ENCODE measurements at regions not wholly inside any gene's neighbourhood (a gene's known extent, or its start where the extent isn't known, plus 50 kb on each side); places are given as distances from the start of the nearest gene placed in this dataset.

DNA sequence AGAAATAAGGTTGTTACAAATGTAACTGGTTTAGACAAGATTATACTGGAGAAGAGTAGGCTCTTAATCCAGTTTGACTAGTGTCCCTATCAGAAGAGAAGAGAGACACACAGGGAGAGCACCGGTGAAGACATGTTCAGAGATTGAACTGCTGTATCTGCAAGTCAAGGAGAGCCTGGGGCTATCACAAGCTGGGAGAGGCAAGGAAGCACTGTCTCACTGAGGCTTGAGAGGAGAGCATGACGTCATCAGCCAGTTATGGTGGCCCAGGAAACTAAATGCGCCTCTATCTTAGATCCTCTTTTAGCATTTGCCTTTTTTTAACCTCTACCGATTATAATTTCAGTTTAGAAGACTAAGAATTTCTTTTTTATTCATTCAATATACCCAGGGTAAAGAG, 583.4 kb downstream of the TRAM1L1 start:
- Histone ChIP-seq H4K20me1 (ENCODE audit: insufficient read depth, low read length) (no peaks in the 10 kb centered on the region), H2BK20ac (ENCODE audit: low read depth, low read length) (no peak overlapping the region), H3K4me1 (ENCODE audit: control insufficient read depth, insufficient read depth, low read length) (no peaks in the 10 kb centered on the region), H4K8ac (ENCODE audit: low read depth in 2 of 2, low read length in 2 of 2) (no peak overlapping the region), H3K9me3 (ENCODE audit: control insufficient read depth, insufficient read depth, low read length) (peaks cover 2% of the 10 kb centered on the region; the same call in 1 of the 2 replicates), H3K79me1 (ENCODE audit: low read depth in 1 of 2, low read length in 2 of 2) (no peaks in the 10 kb centered on the region), H2BK5ac (ENCODE audit: low read depth, low read length, poor library complexity, severe bottlenecking) (no peak overlapping the region), H2AK9ac (replicated peaks; ENCODE audit: low read depth, low read length, poor library complexity) (no peak overlapping the region), H3K23ac (ENCODE audit: low read depth, low read length) (no peak overlapping the region), H2AK5ac (ENCODE audit: low read depth, low read length) (no peak overlapping the region), H2BK120ac (ENCODE audit: low read depth, low read length) (no peak overlapping the region), H3K9ac (ENCODE audit: low read depth, low read length) (no peak overlapping the region), H3K18ac (ENCODE audit: low read depth, low read length) (no peak overlapping the region), H3K27me3 (ENCODE audit: control insufficient read depth, insufficient read depth, low read length) (no peaks in the 10 kb centered on the region), H3K4ac (ENCODE audit: low read depth, low read length) (no peak overlapping the region), H2AFZ (replicated peaks; ENCODE audit: low read length, poor library complexity) (no peak overlapping the region), H4K91ac (ENCODE audit: insufficient read depth, low read depth, low read length) (no peak overlapping the region), H3K4me2 (ENCODE audit: low read depth, low read length) (no peak overlapping the region), H3K27ac (ENCODE audit: insufficient read depth, low read length) (no peak overlapping the region), H2BK15ac (ENCODE audit: low read depth, low read length) (no peak overlapping the region), H4K5ac (ENCODE audit: low read depth, low read length) (no peak overlapping the region), H3K56ac (ENCODE audit: extremely low read depth, insufficient read depth, low read length) (no peak overlapping the region), H3K14ac (replicated peaks; ENCODE audit: low read depth, low read length) (no peak overlapping the region), H3K9me1 (ENCODE audit: insufficient read depth, low read length) (no peaks in the 10 kb centered on the region), H3K4me3 (ENCODE audit: insufficient read depth, low read depth, low read length) (no peak overlapping the region), H3K36me3 (ENCODE audit: control insufficient read depth, insufficient read depth, low read length) (no peaks in the 10 kb centered on the region)
- TF ChIP-seq RCOR1 (IDR thresholded peaks at IDR 0.05; ENCODE audit: insufficient replicate concordance, low read length) (no peak), CEBPB (IDR thresholded peaks at IDR 0.05; ENCODE audit: low read depth, low read length) (no peak), RAD21 (IDR thresholded peaks at IDR 0.05; ENCODE audit: low read length) (no peak), POLR2A (IDR thresholded peaks at IDR 0.05; ENCODE audit: low read depth, low read length) (no peak), MAFK (IDR thresholded peaks at IDR 0.05; ENCODE audit: low read depth, low read length) (no peak)
- intact Hi-C loops (cut with micrococcal nuclease): no loop called here
- no CpG with 5 or more reads among the region's 4 CpGs for WGBS, 2 experiments (ENCODE audit: extremely low coverage in 2 of 2, insufficient read length in 1 of 2)
- no peak for ATAC-seq (ENCODE audit: low read depth)
- ChIA-PET POLR2A (ENCODE audit: unreplicated experiment) (no interaction called here), CTCF (no interaction called here)
- dilution Hi-C loops (cut with HindIII; ENCODE audit: low sequenced_read_pairs, unreplicated experiment): no loop called here
- BruUV-seq (replicated peaks): no TSS peak
- DNase-seq: no peak
- in situ Hi-C loops (cut with MboI; ENCODE audit: low sequenced_read_pairs): no loop called here

Data from IMR-90 (cell line).